Left ventricle myocardium superior (tissue), 1 donor: ENCODE measurements at regions not wholly inside any gene's neighbourhood (a gene's known extent, or its start where the extent isn't known, plus 50 kb on each side); places are given as distances from the start of the nearest gene placed in this dataset.
"Not testable (repeated sequence)": the region's sequence is repeated elsewhere in the genome, so short reads cannot be mapped to it uniquely, and the experiment has no call there.

Experiments used
- ATAC-seq: fragments of 200-7000 bp; cut with Tn5 transposase; one replicate; pipeline ENCODE4 v1.9.1; 2020; ENCODE audit warnings: mild to moderate bottlenecking, moderate library complexity
- DNase-seq: peaks from one replicate; pipeline ENCODE4 v3.0.0-alpha.2; 2020
- intact Hi-C: fragments of 100-400 bp; cut with micrococcal nuclease; formaldehyde crosslinking; loops from one replicate; pipeline ENCODE4 v1.11.0; 2022
- donor health status: DM: no; HTN: yes; CAD: no; lungs with severe emphysema.

DNA sequence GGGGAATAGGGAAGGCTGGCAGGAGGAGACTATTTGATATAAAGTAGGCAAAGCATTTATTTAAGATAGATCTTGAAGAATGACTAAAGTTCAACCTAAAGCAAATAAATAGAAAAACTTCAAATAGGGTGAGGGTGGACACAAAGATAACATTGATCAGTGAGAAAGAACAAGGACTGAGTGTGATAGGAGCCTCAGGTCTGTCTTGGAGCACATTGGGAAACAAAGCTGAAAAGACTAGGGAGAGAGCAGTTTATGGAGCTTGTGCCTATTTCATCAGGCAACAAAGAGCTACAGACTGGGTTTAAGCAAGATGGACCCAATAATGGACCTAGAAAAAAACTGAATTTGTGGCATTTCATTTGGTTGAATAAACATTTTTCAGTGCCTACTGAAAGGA lies 425.6 kb downstream of the SMARCA1 start:
- intact Hi-C loops, result no loop called here
- no peak for ATAC-seq
- no peak for DNase-seq

DNA sequence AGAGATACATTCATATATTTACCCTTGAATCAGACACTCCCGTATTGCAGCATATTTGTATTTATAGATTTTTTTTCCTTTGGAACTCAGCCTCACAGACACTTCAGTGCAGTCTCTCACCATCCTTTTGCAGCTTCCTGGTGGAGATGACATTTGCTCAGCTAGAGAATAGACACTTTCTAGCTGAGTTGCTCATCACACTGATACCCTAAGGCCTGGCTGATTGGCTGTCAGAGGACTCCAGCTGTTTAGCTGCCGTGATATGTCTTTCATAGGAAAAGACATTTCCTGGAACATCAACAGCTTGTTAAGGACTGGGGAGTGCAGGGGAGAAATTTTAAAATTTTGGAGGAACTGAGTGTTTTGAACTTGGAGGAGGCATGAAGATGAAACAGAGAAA lies 429.6 kb downstream of the SMARCA1 start:
- intact Hi-C loops, result no loop called here
- no peak for DNase-seq
- ATAC-seq, result no peak

DNA sequence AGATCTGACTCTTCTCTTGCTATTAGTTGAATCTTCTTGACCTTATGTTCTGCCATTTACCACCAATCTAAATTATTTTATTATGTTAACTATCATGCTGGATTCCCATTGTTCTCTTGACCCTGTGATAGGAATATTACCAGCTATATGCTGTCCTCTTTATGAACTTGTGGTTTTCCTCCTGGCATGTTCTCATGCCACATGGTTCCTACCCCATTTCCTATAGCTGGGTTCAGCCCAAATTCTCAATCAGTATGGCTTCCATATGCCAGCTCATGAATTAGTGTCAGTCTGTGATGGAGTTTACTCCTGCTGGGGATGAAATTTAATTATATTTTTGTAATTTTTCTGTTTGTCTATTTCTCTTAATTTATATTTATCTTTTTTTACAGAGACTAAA lies 430.5 kb downstream of the SMARCA1 start:
- ATAC-seq (no peak), DNase-seq (no peak)
- intact Hi-C loops, result no loop called here

DNA sequence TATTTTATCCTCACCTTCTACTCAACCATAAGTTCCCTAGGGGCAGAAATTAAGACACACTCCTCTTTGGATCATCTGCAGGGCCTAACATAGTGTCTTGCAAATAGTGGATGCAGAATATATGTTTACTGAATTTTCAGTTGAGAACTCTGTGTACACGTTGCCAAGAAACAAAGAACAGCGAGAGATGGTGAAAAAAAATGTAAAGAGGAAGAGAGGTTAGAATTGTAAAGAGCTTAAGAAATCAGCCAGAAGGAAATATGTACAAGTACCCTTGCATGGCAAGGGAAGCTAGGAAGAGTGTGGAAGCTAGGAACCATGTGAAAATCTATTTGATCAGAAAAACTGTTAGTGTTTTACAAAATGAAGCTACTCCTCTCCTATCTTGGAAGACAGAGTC lies 431.0 kb downstream of the SMARCA1 start:
- DNase-seq (no peak), ATAC-seq (no peak)
- intact Hi-C loops, result no loop called here

DNA sequence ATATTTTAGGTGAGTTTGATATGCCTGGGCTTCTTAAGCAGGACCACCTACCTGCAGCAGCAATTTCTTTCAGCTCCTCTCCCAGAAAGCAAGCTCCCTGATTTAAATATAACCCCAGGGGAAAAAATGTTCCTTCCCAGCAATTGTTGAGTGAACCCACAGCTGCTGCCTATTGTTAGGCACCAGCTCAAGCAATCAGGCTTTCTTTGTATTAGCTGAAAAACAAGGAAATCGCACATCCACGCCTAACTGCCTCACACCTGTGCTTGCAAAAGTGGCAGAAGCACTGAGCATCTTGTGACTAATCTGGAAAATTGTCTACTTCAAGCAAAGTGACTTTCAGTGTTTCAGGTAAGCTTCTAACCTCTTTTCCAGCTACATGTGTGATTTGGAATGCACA lies 432.2 kb downstream of the SMARCA1 start:
- intact Hi-C loops, result no loop called here
- no peak for DNase-seq
- ATAC-seq, result no peak

DNA sequence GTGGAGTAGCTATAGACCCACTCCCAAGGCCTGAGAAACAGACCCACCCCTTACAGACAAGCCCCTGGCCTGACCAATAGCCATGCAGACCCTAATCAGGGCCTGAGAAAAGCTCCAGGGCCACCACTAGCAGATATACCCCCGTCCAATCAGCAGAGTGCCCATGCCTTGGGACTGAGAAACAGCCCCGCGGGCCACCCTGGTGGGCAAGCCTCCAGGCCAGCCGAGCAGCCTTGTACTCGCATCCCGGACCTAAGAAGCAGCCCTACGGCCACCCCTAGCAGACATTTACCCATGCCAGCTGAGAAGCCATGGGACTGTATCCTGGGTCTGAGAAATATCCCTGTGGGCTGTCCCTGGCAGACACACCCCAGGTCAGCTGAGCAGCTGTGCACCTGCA lies 436.5 kb downstream of the SMARCA1 start:
- DNase-seq, result no peak
- intact Hi-C loops, result no loop called here
- no peak for ATAC-seq

DNA sequence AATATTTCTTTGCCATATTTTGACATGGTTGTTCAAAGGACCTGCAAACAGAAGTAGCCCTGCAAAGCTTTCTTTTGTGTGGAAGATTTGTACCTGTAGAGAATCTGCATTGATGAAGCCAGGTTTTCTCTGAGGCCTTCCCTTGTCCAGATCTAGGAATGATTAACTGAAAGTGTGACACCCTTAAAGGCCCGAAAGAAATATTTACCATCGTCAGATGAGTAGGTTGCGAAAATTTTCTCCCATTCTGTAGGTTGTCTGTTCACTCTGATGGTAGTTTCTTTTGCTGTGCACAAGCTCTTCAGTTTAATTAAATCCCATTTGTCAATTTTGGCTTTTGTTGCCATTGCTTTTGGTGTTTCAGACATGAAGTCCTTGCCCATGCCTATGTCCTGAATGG lies 439.0 kb downstream of the SMARCA1 start:
- intact Hi-C loops, DNase-seq, ATAC-seq: not testable (repeated sequence)

DNA sequence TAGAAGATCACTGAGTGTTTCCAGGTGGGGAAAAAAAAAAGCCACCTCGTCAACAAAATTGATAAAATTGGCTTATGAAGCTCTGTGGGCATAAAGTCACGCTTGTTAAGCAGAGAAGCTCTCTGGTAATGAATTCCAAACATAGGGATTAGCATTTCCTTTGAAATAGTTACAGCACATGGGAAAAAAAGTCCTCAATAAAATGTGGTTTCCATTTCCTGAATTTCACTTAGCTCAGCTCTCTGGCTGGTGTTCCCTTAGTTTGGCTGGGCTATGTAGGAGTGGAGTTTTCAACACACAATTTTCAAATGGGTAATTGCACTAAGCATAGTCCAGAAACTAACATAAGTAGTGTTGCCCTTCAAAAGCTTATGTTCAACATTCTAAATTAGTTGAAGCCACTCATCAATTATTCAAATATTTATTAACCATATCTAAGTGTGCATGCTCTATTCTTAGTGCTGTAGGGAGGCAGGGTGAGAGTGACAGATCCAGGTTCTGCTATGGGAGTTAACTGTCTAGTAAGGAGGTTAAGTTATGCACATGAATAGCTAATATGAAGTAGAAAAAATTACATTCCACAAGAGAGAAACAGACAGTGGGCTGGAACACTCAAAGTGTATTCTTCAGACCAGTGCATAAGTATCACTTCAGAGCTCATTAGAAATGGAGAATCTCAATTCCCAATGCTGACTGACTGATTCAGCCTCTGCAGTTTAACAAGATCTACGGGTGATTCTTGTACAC lies 445.7 kb downstream of the SMARCA1 start:
- DNase-seq, result no peak
- intact Hi-C loops, result no loop called here
- no peak for ATAC-seq

DNA sequence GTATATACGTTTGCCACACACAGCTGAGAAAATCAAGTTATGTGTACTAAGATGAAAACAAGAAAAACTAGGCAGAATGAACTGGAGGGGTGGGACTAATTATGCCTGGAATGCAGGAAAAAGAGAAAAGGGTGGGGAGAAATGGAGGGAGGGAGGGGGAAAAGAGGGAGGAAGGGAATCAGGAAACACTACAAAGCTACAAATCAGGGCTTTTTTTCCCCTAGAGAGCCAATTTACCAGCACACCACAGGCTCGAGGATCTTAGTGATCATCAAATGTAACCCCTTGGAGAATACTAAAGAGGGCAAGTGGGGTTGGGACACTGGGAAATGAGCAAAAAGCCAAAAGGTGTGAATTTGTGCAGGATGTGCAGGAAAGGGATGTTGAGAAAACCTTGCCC lies 451.9 kb downstream of the SMARCA1 start:
- ATAC-seq (no peak), DNase-seq (no peak)
- intact Hi-C loops, result no loop called here

DNA sequence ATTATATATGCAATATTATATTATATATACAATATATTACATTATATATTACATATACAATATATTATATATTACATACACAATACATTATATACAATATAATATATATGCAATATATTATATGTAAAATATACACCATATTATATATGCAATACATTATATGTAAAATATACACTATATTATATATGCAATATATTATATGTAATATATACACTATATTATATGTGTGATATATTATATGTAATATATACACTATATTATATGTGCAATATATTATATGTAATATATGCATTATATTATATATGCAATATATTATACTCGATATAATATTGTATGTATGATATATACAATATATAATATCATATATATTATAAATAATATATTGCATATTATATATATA lies 457.4 kb downstream of the SMARCA1 start:
- DNase-seq, result no peak
- ATAC-seq, result no peak
- intact Hi-C loops, result no loop called here

DNA sequence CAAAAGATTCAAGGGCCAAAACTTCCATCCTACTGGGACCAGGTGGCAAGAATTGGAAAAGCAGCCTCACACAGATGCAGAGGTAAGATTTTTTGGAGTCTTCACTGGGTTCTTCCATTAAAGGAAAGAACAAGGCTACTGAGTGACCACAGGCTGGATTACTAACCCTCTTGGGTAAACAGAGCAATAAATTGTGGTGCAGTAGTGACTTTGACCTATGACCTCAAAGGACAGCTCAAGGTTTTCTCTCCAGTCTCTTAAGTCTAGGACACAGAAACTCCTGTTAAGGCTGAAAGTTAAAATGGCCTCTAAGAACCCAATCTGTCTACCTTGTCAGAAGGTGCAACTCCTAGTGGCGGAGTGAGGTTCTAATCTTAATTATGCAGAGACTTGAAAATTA lies 464.9 kb downstream of the SMARCA1 start:
- DNase-seq (no peak), ATAC-seq (no peak)
- intact Hi-C loops, result no loop called here

DNA sequence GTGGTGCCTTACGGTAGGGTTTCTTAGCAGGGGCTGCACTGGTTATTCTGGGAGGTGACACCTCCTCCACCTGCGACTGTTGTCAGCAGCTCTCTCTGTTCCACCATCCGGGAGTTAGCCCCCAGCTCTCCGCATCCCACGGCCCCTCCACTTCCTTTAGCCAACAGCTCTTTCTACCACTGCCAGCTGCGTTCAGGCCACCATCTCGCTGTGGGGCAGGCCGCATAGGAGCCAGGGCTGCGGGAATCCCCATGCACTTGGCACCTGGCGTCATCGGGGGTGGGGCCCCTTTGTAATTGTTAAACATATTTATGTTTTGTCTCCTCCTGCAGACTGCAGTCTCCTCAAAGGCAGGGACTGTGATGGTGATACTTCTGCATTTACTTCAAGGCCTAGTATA lies 480.2 kb downstream of the SMARCA1 start:
- DNase-seq, result no peak
- intact Hi-C loops, result no loop called here
- no peak for ATAC-seq

DNA sequence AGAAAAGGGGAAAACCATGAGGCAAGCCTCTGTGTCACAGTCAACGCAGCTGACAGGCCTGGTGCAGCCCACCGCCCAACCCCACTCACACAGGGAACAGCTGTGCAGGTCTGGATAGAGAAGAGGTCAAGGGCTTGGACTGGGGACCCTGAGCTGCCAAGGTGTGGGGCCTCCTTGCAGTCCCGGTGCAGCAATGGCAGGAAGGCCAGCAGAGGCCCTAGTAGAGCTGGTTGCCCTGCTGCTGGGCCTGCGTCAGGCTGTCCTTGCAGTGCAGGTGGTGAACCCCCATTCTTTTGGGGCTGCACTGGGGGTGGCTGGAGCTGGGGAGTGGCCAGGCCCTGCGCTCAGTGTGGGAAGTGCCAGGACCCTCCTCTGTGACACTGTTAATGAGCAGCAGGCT lies 482.0 kb downstream of the SMARCA1 start:
- ATAC-seq (no peak), DNase-seq (no peak)
- intact Hi-C loops, result no loop called here

DNA sequence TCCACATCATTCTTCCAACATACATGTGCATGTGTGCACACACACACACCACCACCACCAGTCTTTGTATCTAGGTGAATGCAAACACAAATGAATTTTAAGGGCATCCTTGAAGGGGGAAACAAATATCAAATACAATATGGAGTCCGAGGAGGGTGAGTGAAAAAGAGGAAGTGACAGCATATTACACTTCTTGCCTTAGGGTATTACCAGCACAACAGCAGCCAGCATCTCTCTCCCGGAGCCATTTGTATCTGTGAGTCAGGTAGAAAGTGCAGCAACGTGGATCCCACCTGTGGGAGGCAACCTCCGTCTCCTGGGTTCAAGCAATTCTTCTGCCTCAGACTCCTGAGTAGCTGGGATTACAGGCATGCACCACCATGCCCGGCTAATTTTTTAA lies 483.2 kb downstream of the SMARCA1 start:
- no peak for DNase-seq
- no peak for ATAC-seq
- intact Hi-C loops, result no loop called here

DNA sequence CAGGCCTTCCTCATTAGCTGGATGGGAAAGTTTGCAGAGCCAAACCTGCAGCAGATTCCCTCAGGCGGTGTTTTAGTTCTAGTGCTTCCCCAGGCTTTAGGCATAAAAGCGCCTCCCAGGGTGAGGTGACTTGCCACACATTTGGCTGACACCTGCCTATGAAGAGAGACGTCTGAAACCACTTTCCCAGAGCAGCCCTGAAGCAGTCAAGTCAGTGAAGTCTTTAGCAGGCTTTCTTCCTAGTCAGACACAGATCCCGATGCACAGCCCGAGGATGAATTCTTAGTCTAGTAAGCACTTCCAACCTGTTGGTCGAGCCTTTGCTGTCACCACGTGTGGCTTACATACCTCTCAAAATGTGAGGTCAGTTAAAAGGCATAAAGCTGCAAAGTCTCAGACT lies 484.1 kb downstream of the SMARCA1 start:
- no peak for DNase-seq
- ATAC-seq, result no peak
- intact Hi-C loops, result no loop called here

DNA sequence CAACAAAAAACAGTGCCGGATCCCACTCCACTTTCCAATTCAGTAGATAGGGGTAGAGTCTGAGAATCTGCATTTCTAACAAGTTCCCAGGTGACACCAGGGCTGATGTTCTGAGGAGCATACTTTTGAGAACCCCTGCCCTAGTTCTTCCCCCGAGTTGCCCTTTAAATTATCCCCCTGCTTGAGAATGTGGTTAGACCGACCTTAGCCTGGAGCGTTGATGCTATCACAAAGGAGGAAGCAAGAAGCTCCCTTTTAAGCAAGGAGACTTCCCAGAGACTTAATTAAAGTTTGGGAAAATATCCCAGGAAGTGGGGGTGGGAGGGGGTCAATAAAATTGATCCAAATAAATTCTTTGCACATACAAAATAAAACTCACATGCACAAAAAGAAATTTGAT lies 485.9 kb downstream of the SMARCA1 start:
- no peak for ATAC-seq
- no peak for DNase-seq
- intact Hi-C loops, result no loop called here

DNA sequence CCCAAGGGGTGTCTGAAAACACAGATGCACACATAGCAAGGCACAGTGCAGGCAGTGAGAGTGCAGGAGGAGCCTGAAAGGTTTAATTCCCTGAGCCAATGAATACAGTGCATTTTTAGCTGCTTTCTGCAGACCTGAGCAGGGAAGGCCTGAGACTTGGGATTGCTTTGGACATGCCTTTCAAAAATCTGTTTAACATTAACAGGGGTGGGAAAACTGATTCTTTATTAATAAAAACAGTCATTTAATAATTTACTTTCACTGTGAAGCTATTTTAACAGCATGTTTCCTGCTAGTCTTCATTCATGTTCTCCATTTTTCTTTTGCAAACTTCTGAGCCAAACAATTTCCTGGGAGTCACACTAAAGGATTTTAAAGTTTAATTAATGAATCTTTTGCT lies 488.1 kb downstream of the SMARCA1 start:
- no peak for DNase-seq
- intact Hi-C loops, result no loop called here
- ATAC-seq, result no peak

DNA sequence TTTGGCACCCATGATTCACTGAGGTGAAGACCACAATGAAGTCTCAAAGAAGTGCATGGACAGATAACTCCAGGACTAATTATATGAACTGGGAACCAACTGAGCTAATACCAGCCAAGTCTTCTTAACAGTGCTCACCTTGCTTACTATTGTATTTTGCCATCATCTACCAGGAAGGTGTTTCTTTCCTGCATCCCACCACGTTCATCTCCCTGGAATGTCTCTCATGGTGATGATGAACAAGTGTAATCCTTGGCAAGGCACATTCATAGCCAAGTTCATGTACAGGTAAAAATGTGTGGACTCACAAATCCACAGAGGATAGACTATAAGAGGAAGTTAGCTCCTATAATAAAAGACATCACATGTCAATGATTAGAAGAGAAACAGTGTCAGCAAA lies 489.1 kb downstream of the SMARCA1 start:
- ATAC-seq, result no peak
- intact Hi-C loops, result no loop called here
- no peak for DNase-seq

DNA sequence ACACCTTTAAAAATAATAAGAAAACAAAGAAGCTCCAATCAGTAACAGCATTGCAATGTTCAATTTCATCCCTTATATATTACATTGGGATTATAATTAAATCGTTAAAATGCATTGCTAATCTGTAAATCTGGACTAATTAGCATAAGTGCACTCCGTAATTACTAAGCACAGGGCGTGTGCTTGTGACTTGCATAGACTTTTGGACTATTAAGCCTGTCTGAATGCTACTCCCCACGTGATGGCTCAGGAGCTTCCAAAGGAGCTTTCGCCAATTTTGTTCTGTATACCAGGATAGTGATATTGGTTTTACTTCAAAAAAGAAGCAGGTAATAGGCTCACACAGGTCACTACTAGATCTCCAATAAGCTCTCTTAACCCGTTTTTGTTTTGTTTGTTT lies 497.1 kb downstream of the SMARCA1 start:
- ATAC-seq (no peak), DNase-seq (no peak)
- intact Hi-C loops, result no loop called here

DNA sequence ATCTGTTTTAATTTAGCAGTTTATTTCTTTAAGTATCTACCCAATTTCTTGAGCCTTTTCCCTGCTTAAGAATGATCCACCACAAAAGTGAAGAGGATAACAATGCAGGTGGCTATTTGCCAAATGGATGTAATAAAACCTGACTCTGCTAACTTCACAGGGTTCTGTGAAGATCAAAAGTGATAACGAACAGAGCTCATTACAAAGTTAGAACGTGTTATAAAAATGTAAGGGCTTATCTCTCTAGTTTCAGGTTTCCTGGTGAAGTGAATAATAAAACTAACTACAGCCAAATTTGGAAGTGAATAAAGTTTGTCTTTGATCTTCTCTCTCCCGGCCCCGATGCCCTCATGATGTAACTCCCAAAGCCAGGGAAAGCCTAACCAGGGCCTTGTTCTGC lies 497.9 kb downstream of the SMARCA1 start:
- intact Hi-C loops, result no loop called here
- DNase-seq (no peak), ATAC-seq (no peak)

DNA sequence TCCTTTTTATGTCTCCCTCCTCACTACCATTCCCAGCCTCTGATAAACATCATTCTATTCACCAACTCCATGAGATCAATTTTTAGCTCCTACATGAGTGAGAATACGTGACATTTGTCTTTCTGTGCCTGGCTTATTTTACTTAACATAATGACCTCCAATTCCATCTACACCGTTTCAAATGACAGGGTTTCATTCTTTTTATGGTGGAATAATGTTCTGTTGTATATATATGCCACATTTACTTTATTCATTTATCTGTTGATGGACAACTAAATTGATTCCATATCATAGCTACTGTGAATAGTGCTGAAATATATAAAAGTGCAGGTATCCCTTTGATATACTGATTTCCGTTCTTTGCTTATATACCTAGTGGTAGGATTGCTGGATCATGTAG lies 503.9 kb downstream of the SMARCA1 start:
- DNase-seq (no peak), ATAC-seq (no peak)
- intact Hi-C loops, result no loop called here

DNA sequence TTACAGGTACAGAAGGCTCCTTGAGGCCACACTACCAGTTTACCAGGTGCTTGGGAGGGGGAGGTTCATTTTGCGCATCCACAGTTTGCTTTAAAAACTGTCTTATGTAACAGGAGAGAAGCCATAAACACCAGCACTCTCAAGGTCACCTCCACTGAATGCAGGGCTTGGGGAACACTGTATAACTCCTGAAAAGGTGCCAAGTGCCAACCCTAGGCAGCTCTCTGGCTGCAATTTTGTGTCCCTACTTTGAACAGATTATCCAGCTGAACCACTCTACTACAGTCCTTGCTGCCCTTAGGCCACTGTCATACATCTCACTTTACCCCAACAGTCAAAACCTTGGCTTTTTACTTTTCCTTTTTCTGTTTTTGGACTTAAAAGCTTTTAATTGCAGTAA lies 507.9 kb downstream of the SMARCA1 start:
- intact Hi-C loops, result no loop called here

More for the DNA sequence above, 507.9 kb downstream of the SMARCA1 start:
- ATAC-seq (peak; percentile 80), DNase-seq (no peak)
